ENCODE measurements at regions not wholly inside any gene's neighbourhood (a gene's known extent, or its start where the extent isn't known, plus 50 kb on each side); places are given as distances from the start of the nearest gene placed in this dataset.

DNA sequence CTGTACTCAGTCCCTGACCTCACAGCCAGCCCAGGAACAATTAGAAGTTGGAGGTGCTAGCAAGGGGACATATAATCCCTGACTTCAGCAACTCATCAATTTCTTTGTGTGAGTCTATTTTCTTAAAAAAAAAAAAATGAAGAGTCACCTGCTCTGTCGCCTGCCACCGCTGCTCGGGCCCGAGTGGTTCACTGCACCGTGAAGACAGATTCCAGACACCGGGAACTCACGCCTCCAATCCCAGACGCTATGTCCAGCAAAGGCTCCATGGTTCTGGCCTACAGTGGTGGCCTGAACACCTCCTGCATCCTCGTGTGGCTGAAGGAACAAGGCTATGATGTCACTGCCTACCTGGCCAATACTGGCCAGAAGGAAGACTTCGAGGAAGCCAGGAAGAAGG lies 606.6 kb downstream of the PRELID2 start:
- no peak overlapping the region for H3K4me3 Mint-ChIP-seq
- H3K9me3 Mint-ChIP-seq = peaks cover 5% of the 10 kb centered on the region
- no peaks in the 10 kb centered on the region for H3K27me3 Mint-ChIP-seq
- H3K4me1 Mint-ChIP-seq = no peaks in the 10 kb centered on the region
- H3K27ac Mint-ChIP-seq = no peak overlapping the region
- H3K36me3 Mint-ChIP-seq = no peaks in the 10 kb centered on the region

DNA sequence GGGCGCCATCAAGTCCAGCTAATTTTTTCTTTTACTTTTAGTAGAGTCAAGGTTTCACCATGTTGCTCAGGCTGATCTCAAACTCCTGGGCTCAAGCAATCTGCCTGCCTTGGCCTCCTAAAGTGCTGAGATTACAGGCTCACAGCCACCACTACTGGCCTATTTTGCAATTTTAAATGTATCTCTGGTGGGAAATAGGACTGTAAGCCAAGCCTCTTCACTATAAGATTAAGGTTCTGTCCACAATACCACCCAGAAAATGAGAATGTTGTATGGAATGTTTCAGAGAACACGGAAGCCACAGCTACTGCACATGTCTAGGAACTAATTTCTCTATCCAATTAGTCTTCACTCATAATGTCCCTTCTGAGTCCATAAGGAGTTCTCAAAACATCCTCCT lies 607.3 kb downstream of the PRELID2 start:
- Mint-ChIP-seq H3K36me3 (no peaks in the 10 kb centered on the region), H3K4me3 (no peak overlapping the region), H3K4me1 (no peaks in the 10 kb centered on the region), H3K9me3 (peaks cover 5% of the 10 kb centered on the region), H3K27me3 (no peaks in the 10 kb centered on the region), H3K27ac (no peak overlapping the region)

DNA sequence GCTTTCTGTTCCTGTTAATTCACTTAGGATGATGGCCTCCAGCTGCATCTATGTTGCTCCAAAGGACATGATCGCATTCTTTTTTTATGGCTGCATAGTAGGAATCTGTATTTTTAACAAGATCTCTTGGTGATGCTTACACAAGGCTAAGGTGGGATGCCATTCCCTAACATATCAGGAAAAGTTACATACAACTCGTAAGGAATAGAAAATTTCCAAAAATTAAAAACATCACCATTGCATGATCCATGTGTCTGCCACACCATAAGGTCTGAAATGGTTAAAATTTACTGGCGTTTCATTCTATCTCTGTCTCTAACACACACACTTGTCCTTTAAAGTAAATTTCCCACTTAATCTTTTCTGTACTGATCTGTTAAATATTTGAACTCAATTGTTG lies 608.4 kb downstream of the PRELID2 start:
- Mint-ChIP-seq H3K9me3 (peaks cover 5% of the 10 kb centered on the region), H3K4me1 (no peaks in the 10 kb centered on the region), H3K4me3 (no peak overlapping the region), H3K27ac (no peak overlapping the region), H3K36me3 (no peaks in the 10 kb centered on the region), H3K27me3 (no peaks in the 10 kb centered on the region)

DNA sequence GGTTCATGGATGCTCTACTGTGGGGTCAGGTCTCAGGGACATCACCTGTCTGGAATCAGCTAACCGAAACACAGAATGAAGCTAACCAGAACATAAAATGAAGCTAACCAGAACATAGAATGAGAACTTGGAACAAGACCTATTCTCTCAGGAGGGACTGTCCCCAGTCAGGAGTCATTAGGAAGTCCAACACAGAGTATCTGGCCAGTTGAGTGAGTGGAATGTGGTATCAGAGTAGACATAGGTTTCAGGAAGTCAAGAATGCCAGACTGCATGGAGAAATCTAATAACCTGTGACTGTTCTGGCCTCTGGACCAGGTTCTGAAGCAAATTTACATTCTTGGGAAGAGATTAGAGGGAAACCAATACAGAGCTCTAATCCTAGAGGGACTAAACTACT lies 609.6 kb downstream of the PRELID2 start:
- H3K9me3 Mint-ChIP-seq = no peaks in the 10 kb centered on the region
- no peak overlapping the region for H3K4me3 Mint-ChIP-seq
- H3K36me3 Mint-ChIP-seq = no peaks in the 10 kb centered on the region
- no peak overlapping the region for H3K27ac Mint-ChIP-seq
- no peaks in the 10 kb centered on the region for H3K4me1 Mint-ChIP-seq
- H3K27me3 Mint-ChIP-seq = no peaks in the 10 kb centered on the region

DNA sequence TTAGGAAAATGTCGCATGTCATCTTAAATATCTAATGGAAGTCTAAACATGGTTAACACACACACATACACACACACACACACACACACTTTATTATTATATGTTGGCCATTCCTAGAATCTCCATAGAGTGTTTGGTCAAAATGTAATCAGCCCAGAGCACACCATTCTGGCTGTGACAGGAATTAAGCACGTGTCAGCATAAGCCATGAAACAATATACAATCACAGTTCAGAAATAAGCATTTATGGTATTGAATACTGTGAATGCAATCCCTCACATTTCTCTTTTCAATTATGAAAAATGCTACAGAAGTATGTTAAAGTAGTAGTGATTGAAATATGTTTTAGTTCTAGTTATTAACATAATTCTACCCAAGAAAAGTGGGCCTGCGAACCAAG lies 611.6 kb downstream of the PRELID2 start:
- no peaks in the 10 kb centered on the region for H3K36me3 Mint-ChIP-seq
- H3K4me3 Mint-ChIP-seq = no peak overlapping the region
- no peak overlapping the region for H3K27ac Mint-ChIP-seq
- no peaks in the 10 kb centered on the region for H3K9me3 Mint-ChIP-seq
- no peaks in the 10 kb centered on the region for H3K27me3 Mint-ChIP-seq
- no peaks in the 10 kb centered on the region for H3K4me1 Mint-ChIP-seq

DNA sequence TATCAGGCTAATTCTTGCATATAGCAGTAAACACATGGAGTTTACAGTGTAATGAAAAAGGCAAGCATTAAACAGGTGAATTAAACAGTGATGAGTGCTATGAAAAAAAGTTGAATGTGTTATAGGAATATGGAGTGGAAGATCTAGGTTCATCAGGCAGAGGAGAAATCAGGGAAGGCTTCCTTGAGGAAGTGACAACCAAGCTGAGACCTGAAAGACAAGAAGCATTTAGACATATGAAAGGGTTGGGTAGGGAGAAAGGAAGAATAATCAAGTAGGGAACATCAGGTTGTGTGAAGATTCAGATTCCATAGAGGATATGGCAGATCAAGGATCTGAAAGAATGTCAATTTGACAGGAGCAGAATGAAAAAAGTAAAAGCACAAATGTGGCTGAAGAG lies 612.5 kb downstream of the PRELID2 start:
- Mint-ChIP-seq H3K9me3 (no peaks in the 10 kb centered on the region), H3K4me3 (no peak overlapping the region), H3K27ac (no peak overlapping the region), H3K27me3 (no peaks in the 10 kb centered on the region), H3K4me1 (no peaks in the 10 kb centered on the region), H3K36me3 (no peaks in the 10 kb centered on the region)

DNA sequence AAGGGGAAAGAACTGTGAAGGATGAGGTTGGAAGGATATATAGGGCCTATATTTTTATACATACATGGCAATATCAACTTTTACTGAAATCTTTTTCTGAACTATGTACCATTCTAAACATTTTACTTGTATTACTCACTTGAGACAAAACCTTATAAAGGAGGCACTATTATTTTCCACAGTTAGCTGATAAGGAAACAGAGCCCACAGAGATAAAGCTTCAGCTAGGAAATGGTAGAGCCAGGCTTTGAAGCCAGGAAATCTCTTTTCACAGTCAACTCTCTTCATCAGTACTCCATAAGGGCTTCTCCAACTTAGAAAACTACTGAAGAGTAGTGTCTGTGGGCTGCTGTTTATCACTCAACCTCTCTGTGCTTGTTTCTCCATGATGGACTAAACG lies 613.7 kb downstream of the PRELID2 start:
- H3K36me3 Mint-ChIP-seq = no peaks in the 10 kb centered on the region
- no peaks in the 10 kb centered on the region for H3K4me1 Mint-ChIP-seq
- H3K27me3 Mint-ChIP-seq = no peaks in the 10 kb centered on the region
- H3K27ac Mint-ChIP-seq = no peak overlapping the region
- H3K9me3 Mint-ChIP-seq = no peaks in the 10 kb centered on the region
- H3K4me3 Mint-ChIP-seq = no peak overlapping the region

DNA sequence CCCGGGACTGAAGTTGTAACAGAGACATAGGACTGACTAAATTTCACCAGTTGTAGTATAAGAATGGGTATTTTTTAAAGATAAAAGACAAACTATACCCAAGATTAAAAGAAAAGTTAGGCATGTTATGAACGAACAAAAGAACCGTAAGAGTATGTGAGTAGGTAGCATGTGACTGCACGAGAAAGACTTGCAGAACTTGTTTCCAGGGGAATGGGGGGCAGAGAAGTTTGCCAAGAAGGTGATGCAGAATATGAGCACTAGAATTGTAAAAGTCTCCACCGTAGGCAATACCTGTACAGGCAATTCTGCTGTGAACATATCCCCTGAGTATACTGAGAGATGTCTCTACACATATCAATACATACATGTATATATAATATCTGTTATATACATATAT lies 614.7 kb downstream of the PRELID2 start:
- Mint-ChIP-seq H3K9me3 (no peaks in the 10 kb centered on the region), H3K4me3 (no peak overlapping the region), H3K4me1 (no peaks in the 10 kb centered on the region), H3K36me3 (no peaks in the 10 kb centered on the region), H3K27ac (no peak overlapping the region), H3K27me3 (no peaks in the 10 kb centered on the region)

DNA sequence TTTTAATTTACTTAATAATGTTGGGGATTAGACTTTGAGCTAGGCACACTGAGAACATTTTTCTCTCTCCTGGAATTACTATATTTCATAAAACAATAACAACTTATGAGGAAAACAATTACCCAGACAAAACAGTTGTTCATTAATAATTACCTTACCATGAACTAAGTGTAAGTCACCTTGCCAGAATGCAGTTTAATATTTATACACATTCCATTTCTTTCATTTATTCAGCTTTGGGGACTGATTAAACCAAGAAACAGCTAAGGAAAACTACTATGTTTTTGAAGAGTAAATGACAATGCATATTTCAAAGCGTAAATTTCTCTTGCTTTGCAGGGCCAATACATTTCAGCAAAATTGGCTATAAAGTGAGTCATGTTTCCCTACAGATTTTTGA lies 616.2 kb downstream of the PRELID2 start:
- Mint-ChIP-seq H3K27ac (no peak overlapping the region), H3K27me3 (no peaks in the 10 kb centered on the region), H3K9me3 (peaks cover 8% of the 10 kb centered on the region), H3K36me3 (no peaks in the 10 kb centered on the region), H3K4me3 (no peak overlapping the region), H3K4me1 (no peaks in the 10 kb centered on the region)

DNA sequence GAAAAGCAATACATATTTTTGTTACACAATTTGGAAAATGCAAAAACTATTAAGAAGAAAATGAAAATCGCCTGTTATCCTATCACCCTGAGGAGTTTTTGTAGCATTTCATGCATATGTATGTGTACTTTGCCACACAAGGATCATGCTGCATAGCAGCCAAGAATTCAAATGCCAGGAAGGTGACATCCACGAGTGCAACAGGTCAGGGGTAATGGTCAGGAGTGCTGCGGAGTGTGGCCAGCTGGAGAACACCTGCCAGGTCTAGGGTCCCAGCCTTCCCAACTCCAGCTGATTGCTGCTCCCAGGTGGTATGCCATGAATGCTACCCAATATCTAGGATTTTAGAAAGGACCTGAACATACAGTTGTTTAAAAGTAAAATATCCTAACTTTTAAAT lies 617.1 kb downstream of the PRELID2 start:
- no peak overlapping the region for H3K4me3 Mint-ChIP-seq
- H3K36me3 Mint-ChIP-seq = no peaks in the 10 kb centered on the region
- H3K4me1 Mint-ChIP-seq = no peaks in the 10 kb centered on the region
- H3K27me3 Mint-ChIP-seq = no peaks in the 10 kb centered on the region
- no peak overlapping the region for H3K27ac Mint-ChIP-seq
- H3K9me3 Mint-ChIP-seq = peaks cover 12% of the 10 kb centered on the region

DNA sequence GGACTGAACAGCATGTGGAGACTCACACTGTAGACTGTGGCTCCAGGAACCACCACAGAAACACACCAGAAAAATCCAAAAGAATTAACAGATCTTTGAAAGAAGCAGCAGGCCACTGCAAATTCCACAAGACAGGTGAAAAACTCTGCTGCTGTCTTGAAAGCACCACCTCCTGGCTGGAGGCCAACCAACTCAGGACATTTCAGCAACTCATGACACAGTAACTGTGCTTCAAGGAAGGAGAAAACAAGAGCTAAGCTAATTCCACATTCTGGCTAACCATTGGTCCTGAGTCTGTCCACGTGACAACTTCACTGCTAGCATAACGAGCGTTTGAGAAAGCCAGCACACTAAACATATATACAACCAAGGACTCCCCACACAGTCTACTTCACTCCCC lies 625.1 kb downstream of the PRELID2 start:
- peaks cover 28% of the 10 kb centered on the region for H3K9me3 Mint-ChIP-seq

DNA sequence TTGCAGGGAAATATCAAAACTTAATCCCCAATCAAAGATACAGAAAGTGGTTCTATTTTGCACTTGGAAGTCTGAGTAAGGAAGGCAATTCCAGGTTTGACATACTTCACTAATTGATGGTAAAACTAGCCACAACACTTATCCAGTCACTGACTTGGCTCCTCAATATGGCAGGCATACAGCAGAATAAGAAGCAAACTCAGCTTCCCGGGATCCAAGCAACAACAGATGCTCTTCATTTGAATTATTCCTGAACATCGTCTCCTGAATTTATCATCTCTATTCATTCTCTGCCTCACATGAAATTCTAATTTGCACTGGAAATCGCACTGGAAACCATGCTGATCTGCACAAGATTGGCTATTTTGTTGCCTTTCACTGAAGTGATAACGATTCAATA lies 629.6 kb downstream of the PRELID2 start:
- Mint-ChIP-seq H3K4me3 (no peak overlapping the region), H3K4me1 (no peaks in the 10 kb centered on the region), H3K27me3 (no peaks in the 10 kb centered on the region), H3K36me3 (no peaks in the 10 kb centered on the region), H3K27ac (no peak overlapping the region), H3K9me3 (peaks cover 9% of the 10 kb centered on the region)

More for the DNA sequence above, 625.1 kb downstream of the PRELID2 start:
- Mint-ChIP-seq H3K36me3 (no peaks in the 10 kb centered on the region), H3K4me3 (no peak overlapping the region), H3K27me3 (no peaks in the 10 kb centered on the region), H3K4me1 (no peaks in the 10 kb centered on the region), H3K27ac (no peak overlapping the region)

DNA sequence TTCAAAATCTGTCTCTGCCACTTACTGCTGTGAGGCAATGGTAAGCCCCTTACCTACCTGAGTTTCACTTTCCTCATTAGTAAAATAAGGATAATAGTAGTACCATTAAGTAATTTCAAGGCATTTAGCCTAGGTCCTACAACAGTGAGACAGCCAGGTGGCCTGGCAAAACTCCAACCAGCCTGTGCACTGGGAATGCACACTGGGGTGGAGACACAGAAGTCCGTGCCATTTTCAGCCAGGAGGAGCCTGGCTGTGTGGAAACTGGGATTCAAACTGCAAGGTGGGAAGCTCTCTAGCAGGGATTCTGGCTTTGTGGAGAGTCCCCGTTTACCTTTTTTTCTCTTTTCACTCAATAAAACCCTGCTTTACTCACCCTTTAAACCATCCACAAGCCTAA lies 630.4 kb downstream of the PRELID2 start:
- H3K4me1 Mint-ChIP-seq = no peaks in the 10 kb centered on the region
- peaks cover 6% of the 10 kb centered on the region for H3K9me3 Mint-ChIP-seq
- no peak overlapping the region for H3K4me3 Mint-ChIP-seq
- no peaks in the 10 kb centered on the region for H3K27me3 Mint-ChIP-seq
- no peak overlapping the region for H3K27ac Mint-ChIP-seq
- no peaks in the 10 kb centered on the region for H3K36me3 Mint-ChIP-seq

DNA sequence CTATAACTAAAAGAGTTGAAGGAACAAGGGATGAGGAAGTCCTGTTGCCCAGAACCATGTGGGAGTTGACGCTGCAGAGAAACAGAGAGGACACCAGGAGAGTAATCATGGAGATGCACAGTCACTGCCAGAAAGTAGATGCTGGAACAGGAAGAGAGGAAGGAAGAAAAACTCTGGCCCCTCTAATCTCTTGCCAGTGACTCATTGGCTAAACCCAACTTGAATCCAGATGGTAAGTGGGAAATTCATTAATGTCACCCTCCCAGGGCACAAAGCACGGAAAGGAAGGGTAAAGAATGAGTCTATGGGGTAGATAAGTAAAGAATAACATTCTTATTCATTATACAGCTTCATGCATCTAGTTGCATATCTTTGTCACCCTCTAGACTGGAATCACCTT lies 631.9 kb downstream of the PRELID2 start:
- H3K4me3 Mint-ChIP-seq = no peak overlapping the region
- no peaks in the 10 kb centered on the region for H3K4me1 Mint-ChIP-seq
- peaks cover 5% of the 10 kb centered on the region for H3K9me3 Mint-ChIP-seq
- no peaks in the 10 kb centered on the region for H3K36me3 Mint-ChIP-seq
- H3K27me3 Mint-ChIP-seq = no peaks in the 10 kb centered on the region
- H3K27ac Mint-ChIP-seq = no peak overlapping the region

DNA sequence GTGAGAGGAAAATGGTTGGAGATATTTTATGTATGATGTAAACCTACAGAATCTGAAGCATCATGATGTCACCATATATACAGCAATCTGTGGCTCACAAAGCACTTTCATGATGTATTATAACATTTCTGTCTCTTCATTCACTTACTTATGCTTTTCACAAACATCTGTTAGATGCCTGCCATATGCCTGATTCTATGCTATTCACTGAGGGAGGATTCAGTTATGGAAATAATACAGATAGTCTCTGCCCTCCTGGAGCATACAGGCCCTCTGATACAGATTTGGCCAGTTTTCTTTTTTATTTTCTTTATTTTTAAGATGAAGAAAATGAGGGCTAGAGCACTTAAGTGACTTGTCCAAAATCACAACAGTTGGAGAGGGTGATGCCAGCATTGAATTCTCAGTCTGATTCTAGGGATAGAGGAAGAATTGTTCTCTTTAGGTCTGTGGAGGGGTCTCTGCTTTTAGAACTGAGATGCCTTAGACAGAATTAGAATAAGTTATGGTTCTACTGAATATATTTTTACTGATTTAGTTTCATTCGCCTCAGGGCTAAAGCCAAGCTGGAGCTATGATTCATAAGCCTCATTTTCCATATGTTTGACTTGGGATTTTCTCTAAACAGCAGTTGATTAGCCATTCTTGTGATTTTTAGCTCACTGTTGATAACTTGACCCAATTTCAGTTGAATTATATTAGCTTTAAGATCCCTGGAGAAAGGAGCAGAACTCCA lies 636.4 kb downstream of the PRELID2 start:
- Mint-ChIP-seq H3K27ac (no peak overlapping the region), H3K4me1 (no peaks in the 10 kb centered on the region), H3K27me3 (no peaks in the 10 kb centered on the region), H3K9me3 (no peaks in the 10 kb centered on the region), H3K4me3 (no peak overlapping the region), H3K36me3 (no peaks in the 10 kb centered on the region)

DNA sequence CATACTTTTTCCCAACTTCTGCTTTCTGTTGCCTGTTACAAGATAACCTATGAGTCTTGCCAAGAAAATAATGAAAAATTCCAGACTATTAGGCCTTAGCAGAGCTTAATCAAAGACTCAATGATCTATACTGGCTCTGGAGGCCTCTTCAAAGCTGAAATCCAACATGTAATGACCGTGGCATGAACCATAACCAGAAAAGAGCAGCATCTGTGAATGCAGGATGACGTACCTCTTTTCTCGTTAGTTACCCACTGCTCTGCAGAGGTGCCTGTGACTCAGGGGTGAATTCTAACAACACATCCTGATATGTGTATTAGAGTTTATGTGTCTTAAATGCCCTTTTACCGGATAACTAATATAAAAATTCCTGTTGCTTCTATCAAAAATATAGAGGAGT lies 645.4 kb downstream of the PRELID2 start:
- peaks cover 6% of the 10 kb centered on the region for H3K9me3 Mint-ChIP-seq
- H3K27ac Mint-ChIP-seq = no peak overlapping the region
- H3K4me3 Mint-ChIP-seq = no peak overlapping the region
- H3K36me3 Mint-ChIP-seq = no peaks in the 10 kb centered on the region
- H3K4me1 Mint-ChIP-seq = no peaks in the 10 kb centered on the region
- H3K27me3 Mint-ChIP-seq = no peaks in the 10 kb centered on the region

DNA sequence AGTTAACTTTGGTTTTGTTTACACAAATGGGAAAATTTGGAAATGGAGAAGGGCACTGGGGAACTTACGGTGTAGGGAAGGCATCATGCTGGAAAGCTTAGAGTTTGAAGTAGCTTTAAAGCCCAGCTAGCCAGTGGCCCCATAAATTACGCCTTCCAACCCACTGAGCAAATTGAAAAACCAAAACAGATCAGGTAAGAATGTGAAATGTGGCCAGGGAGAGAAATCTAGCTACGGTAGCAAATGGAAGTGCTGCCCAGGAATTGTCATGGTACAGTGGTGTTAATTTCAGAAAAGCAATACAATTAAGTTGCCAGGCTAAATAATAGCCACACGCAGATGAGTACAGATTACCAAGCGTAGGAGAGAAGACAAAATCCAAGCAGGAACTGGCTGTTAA lies 654.8 kb downstream of the PRELID2 start:
- no peak overlapping the region for H3K4me3 Mint-ChIP-seq
- H3K36me3 Mint-ChIP-seq = no peaks in the 10 kb centered on the region
- no peak overlapping the region for H3K27ac Mint-ChIP-seq
- no peaks in the 10 kb centered on the region for H3K9me3 Mint-ChIP-seq
- H3K4me1 Mint-ChIP-seq = no peaks in the 10 kb centered on the region
- no peaks in the 10 kb centered on the region for H3K27me3 Mint-ChIP-seq
